Nucleus accumbens (tissue), 56 donors: ENCODE measurements at regions not wholly inside any gene's neighbourhood (a gene's known extent, or its start where the extent isn't known, plus 50 kb on each side); places are given as distances from the start of the nearest gene placed in this dataset.
"Not testable (repeated sequence)": the region's sequence is repeated elsewhere in the genome, so short reads cannot be mapped to it uniquely, and the experiment has no call there.

ENCODE experiments used
- DNase-seq, 56 donors: peaks; one replicate each; lab custom pipeline; 2025; lab: John Stamatoyannopoulos, UW

GRCh38 chr16:76964464-76965154 is 226.4 kb upstream of the MON1B start:
- no peak for DNase-seq

GRCh38 chr16:76970087-76970744 is 220.8 kb upstream of the MON1B start:
- no peak for DNase-seq

- no peak for DNase-seq
Measured at GRCh38 chr16:76970745-76971099, 220.3 kb upstream of the MON1B start.

DNA sequence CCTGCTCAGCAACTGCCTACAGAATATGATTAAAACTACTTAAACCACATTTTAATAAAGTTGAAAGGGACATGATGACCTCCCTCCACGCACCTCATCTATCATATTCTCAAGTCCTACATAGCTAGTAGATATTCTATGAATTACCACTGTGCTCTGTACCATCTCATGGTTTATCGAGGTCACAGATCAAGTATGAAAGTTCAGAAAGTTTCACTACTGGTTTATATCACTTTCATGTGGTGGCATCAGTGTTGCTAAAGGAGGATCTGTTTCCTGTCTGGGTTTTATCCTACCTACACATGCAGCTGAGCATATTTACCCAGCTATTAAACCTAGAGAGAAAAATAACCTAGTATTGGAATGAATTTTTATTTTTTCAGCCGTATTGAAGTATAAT is 214.9 kb upstream of the MON1B start:
- DNase-seq, result no peak

- DNase-seq, result no peak
Measured at GRCh38 chr16:76976756-76977155, 214.2 kb upstream of the MON1B start.

DNA sequence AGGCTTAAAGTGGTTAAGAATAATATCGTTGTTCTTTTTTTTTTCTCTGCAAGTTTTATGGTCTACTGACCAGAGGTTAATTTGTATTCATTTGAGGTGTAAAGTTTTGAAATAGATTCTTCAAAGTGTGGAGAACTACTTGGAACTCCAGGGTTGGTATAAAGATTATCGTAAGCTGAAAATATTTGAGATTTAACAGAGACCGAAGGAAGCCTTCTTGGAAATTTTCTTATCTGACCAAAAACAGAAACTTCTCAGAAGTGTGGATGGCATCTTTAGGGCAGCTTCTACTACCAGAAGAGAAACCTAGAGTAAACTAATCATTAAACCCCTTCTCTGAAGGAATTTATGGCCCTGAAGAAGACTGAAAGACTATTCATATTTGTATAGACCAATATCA is 206.8 kb upstream of the MON1B start:
- DNase-seq, result no peak

DNA sequence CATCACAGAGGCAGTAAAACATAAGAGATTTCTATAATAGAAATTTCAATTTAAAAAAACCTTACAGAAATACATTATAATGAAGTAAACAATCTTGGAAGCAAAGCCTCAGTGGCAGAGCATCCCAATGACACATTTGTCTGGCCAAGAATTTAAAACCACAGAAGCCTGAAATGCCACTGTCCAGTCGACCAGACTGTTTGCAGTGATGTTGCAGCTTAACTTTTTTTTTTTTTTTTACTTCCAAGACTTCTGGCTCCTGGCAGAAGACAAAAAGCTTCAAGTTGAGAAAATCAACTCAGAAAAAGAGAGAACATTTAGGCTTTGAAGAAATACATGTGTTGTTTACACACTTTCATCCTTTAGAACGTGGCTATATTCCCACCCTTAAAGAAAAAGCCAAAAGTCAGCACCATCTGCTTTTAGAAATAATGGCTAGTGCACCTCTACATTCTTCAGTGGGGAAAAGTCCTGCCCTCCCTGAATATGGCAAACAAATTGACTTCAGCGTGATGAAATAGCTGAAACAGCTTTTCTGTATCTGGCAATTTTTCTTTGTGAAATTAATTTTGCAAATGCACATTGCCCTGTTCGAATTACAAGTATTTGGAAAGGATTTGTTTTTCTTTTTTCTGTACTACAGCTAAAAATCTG is 205.5 kb upstream of the MON1B start:
- DNase-seq, result no peak

DNA sequence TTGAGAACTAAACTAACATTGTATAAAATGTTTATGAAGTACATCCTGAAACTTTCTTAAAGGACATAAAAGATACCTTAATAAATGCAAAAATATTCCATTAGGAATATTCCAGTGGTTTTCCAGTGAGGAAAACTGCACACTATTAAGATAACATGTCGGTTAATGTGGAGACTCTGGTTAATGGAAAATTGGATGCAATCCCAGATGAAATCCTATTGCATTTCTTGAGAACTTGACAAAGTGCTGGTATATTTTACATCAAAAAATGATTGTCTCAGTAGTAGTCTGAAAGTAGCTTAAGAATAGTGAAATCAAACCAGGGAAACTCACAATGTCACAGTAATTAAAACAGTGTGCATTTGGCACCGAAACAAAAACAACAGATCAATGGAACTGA is 202.5 kb upstream of the MON1B start:
- DNase-seq, result no peak

- no peak for DNase-seq
Measured at GRCh38 chr16:77002644-77003043, 188.3 kb upstream of the MON1B start.

DNA sequence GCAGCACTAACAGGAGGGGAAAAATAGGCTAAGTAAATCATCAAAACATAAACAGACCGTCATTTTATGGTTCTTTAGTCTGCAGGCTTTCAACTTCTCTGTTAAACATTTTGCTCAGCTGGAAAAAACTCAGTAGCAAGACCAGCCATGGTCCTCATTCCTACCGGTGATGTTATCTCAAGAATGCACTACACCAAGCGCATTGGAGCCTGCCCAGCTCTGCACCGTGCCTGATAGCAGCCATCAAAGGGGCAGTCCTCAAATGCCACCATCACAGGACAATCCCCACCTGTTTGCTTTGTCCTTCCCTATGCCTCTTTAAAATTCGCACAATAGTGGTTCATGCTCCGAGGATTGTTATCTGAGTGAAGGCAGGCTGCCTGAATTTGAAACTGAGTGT is 181.5 kb upstream of the MON1B start:
- no peak for DNase-seq

GRCh38 chr16:77014441-77014840 is 176.5 kb upstream of the MON1B start:
- no peak for DNase-seq

DNA sequence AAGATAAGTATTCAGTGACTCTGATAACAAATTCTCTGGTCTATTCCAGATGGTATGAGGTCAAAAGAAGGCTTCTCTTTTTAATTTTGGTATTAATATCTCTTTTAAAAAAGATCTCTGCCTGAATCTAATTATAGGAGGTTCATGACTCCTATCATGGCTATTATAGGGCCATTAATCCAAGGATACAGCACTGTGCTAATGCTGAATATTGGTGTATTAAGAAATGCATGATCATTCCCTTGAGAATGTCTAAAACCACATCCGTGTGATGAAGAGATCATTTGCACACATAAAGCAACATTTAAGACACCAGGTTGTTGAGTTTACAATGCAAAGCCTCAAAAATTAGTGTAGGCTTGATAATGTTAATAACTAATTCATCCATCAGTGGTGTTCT is 160.4 kb upstream of the MON1B start:
- no peak for DNase-seq

DNA sequence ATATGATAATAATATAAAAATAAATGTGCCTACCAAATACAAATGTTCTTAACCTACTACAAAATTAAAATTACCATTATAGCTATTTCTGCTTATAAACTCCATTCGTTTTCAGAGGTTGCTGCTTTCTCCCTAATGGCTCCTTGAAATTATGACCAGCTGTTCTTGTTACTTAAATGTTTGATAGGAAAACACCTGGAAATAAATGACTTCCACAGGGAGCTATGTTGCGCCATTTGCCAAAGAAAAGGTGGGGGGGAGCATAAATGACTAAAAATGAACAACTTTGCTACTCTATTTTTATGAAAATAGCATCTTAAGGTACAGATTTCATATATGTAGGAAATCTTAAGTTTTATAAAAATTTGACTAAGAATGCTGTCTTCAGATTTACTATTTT is 157.5 kb upstream of the MON1B start:
- no peak for DNase-seq

DNA sequence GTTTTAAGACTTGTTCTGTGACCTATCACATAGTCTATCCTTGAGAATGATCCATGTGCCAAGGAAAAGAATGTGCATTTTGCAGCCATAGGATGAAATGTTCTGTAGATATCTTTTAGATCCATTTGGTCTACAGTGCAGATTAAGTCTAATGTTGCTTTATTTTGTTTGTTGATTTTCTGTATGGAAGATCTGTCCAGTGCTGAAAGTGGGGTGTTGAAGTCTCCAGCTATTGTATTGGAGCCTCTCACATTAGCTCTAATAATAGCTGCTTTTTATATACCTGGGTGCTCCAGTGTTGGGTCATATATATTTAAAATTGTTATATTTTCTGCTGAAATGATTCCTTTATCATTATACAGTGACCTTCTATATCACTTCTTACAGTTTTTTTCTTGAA is 155.6 kb upstream of the MON1B start:
- no peak for DNase-seq

GRCh38 chr16:77037696-77038347 is 153.2 kb upstream of the MON1B start:
- no peak for DNase-seq

DNA sequence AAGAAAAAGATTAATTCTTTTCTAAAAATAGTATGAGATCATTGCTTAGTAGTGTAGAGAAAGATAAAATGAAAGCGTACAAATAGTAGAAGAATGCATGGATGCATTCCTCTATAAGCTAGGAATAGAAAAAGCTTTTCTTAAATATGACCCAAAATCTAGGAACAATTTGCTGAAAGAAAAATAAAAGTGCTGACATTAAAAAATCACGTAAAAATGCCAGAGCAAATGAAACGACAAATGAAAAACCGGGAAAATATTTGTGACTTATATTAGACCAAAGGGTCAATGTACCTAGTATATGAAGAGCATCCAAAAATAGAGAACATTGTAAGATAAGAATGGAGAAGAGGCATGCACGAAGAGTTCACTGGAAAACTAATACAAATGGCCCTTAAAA is 149.5 kb upstream of the MON1B start:
- no peak for DNase-seq

DNA sequence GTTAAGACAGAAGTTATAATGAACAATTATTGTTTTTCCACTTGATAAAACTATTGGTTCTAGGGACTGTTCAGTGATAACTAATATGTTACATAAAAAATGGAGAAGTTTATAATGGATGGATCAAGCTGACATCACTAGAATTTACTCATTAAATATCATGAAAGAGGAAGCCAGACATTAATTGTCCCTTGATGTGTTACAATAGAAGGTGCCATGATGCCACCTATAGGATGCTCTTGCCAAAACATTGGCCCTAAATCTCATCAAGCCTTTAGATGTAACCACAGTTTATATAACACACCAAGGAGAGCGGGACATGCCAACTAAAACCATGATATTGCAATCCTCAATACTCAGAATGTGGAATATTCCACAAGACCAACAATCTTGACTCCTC is 147.9 kb upstream of the MON1B start:
- no peak for DNase-seq

GRCh38 chr16:77046206-77046605 is 144.8 kb upstream of the MON1B start:
- DNase-seq, result no peak

GRCh38 chr16:77048085-77048484 is 142.9 kb upstream of the MON1B start:
- DNase-seq, result no peak

GRCh38 chr16:77049577-77049976 is 141.4 kb upstream of the MON1B start:
- DNase-seq, result no peak

DNA sequence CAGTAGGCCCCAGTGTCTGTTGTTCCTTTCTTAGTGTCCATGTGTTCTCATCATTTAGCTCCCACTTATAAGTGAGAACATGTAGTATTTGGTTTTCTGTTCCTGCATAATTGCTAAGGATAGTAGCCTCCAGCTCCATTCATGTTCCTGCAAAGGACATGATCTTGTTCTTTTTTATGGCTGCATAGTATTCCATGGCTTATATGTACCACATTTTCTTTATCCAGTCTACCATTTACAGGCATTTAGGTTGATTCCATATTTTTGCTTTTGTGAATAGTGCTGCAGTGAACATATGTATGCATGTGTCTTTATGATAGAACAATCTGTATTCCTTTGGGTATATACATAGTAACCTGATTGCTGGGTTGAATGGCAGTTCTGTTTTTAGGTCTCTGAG is 134.4 kb upstream of the MON1B start:
- DNase-seq, result not testable (repeated sequence)
